Inflammatory macrophage treated with lipopolysaccharide for 1 hour (primary cell): ENCODE measurements at regions not wholly inside any gene's neighbourhood (a gene's known extent, or its start where the extent isn't known, plus 50 kb on each side); places are given as distances from the start of the nearest gene placed in this dataset.
"Not testable (repeated sequence)": the region's sequence is repeated elsewhere in the genome, so short reads cannot be mapped to it uniquely, and the experiment has no call there.

Source experiments
- DNase-seq, 2 donors: peaks; one replicate each; pipeline ENCODE4 v3.0.0-alpha.2; 2020 to 2022

DNA sequence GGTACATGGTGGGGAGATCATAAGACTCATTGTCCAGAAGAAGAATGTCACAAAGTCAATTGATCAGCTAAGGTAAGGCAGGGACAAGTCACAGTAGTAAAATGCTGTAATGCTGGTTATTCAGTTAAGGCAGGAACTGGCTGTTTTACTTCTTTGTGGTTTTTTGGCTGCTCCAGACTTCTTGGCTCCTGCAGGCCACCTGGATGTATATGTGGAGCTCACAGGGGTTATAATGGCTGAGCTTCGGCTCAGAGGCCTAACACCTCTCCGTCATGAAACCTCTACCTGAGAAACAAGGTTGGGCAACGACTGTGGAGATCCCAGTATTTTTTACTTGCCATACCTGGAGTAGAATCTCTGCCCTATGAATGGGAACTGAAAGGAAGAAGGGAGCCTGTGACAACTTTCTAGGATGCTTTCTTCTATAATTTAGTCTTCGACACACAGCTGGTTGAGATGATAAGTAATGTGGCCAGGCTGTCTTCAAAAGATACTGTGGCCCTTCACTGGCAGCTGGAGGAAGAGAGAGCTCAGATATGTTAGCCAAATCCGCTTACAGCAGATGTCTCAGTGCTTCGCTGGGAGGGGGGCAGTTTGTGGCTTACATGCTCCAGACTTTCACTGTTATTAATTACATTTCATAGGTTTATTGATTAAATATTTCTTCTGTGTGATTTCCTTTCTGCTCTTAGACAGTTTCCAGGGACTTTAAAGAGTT, 887.8 kb downstream of the IGSF11 start:
- DNase-seq: no peak

DNA sequence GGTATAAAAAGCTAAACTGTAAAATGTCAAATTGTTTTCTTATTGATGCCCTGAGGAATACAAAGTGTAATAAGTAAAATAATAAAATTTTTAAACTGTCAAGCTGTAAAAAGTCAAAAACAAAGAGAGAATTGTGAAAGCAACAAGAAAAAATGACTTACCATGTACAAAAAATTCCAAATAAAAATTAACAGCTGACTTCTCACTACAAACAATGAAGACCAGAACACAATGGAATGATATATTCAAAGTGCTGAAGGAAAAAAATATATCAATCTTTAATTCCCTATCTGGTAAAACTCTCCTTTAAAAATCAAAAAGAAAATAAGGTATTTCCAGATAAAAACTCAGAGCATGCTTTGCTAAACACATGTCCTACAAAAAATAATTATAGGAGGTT, 883.5 kb downstream of the IGSF11 start:
- no peak for DNase-seq

DNA sequence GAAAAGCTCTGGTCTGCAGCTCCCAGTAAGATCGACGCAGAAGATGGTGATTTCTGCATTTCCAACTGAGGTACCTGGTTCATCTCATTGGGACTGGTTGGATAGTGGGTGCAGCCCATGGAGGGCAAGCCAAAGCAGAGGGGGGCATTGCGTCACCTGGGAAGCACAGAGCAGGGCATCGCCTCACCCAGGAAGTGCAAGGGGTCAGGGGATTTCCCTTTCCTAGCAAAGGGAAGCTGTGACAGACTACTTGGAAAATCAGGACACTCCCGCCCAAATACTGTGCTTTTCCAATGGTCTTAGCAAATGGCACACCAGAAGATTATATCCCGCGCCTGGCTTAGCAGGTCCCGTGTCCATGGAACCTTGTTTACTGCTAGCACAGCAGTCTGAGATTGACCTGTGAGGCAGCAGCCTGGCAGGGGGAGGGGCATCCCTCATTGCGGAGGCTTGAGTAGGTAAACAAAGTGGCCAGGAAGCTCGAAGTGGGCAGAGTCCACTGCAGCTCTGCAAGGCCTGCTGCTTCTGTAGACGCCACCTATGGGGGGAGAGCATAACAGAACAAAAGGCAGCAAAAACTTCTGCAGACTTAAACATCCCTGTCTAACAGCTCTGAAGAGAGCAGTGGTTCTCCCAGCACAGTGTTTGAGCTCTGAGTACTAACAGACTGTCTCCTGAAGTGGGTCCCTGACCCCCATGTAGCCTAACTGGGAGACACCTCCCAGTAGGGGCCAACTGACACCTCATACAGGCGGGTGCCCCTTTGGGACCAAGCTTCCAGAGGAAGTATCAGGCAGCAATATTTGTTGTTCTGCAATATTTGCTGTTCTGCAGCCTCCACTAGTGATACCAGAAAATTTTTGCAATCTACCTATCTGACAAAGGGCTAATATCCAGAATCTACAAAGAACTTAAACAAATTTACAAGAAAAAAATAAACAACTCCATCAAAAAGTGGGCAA, 871.7 kb downstream of the IGSF11 start:
- DNase-seq: not testable (repeated sequence)

GRCh38 chr3:118165413-118165812, 869.2 kb downstream of the IGSF11 start:
- no peak for DNase-seq

DNA sequence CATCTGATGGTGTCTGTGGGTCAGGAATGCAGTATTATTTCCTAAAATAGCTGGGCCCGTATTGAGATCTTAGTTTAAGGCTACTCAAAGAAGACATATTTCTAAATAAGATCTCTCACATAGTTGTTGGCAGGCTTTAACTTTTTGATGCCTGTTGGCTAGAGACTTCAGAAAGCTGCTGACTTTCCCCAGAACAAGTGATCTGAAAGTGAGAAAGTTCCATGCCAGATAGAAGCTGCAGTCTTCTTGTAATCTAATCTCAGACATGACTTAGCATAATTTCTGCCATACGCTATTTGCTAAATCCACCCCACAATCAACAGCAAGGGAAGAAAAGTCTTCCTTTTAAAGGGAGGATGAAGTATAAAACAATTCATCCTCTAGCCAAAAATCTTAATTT, 867.1 kb downstream of the IGSF11 start:
- no peak for DNase-seq

- no peak for DNase-seq
These were observed 866.5 kb downstream of the IGSF11 start for GRCh38 chr3:118168175-118168574.

DNA sequence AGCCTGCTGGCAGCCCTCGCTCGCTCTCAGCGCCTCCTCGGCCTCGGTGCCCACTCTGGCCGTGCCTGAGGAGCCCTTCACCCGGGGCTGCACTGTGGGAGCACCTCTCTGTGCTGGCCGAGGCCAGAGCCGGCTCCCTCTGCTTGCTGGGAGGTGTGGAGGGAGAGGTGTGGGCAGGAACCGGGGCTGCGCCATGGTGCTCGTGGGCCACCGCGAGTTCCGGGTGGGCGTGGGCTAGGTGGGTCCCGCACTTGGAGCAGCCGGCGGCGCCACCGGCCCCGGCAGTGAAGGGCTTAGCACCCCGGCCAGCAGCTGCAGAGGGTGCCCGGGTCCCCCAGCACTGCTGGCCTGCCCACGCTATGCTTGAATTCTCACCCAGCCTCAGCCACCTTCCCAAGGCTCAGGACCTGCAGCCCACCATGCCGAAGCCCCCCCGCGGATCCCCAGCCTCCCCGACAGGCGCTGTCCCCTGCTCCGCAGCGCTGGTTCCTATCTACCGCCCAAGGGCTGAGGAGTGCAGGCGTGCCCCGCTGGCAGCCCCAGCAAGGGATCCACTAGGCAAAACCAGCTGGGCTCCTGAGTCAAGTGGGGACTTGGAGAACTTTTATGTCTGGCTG, 863.3 kb downstream of the IGSF11 start:
- DNase-seq: no peak

- DNase-seq: no peak
These were observed 853.8 kb downstream of the IGSF11 start for GRCh38 chr3:118180853-118181252.

DNA sequence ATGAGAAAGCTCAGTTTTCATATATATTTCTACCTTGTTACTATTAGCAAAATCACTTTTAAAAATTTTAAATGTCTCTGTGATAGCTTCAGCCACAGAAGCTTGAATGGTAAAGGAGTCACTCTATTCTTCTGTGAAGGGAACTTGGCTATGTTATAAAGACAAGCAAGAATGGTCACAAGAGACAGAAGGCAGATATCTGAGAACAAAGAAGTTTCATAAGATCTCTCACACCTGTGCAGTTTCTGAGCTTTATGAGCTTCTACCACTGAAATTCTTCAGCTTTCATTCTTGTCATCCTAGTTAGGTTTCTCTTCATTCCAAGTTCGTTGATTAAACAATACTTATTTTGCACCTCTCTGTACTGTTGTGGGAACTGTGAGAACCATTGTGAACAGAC, 853.4 kb downstream of the IGSF11 start:
- DNase-seq: no peak

DNA sequence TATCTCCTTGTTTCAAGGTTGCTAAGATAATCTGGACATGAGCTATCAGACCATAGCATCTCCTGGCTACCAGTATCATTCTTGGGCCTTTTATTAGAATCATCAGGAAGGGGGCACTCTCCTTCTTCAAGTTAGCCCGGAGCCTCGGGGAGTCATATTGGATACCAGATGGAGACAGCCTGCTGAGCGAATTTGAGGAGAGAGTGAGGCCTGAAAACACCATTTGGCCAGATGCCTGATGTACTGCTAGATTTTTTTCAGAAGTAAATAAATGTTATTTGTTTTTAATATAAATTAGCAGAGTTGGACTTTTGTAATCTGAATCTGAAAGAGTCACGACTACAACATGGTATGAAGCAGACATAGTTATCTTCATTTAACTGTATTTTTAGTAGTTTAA, 848.6 kb downstream of the IGSF11 start:
- DNase-seq: no peak

DNA sequence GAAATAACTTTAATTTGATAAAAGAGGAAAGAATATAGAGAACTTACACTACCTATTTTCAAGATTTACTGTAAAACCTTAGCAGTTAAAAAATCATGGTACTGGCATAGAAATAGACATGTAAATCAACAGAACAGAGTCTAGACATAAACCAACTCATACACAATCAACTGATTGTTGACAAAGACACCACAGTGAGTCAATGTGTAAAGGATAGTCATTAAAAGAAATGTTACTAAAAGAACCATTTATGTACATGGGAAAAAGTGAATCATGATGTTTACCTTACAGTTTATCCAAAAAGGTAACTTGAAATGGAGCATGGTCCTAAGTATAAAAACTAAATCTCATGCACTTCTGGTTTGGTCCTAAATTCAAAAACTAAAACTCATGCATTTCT, 847.4 kb downstream of the IGSF11 start:
- DNase-seq: no peak

GRCh38 chr3:118196183-118196582, 838.5 kb downstream of the IGSF11 start:
- DNase-seq: no peak

DNA sequence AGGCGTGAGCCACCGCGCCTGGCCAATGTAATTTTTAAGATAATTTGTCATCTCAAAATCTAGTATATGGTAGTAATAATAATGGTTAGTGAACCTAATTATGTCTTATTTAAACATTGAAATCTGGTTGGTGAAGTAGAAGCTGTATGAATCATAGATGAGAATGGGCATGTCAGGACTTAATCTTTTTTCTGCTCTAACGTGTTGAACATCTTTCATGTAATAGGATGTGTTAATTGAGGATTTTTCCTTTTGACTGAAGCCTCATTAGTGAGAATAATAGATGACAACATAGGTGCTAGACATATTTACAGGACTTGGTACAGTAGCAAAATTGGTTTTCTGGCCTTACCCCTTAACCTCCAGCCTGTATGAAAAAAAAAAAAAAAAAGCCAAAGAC, 835.6 kb downstream of the IGSF11 start:
- no peak for DNase-seq

GRCh38 chr3:118204052-118204656, 830.5 kb downstream of the IGSF11 start:
- no peak for DNase-seq

DNA sequence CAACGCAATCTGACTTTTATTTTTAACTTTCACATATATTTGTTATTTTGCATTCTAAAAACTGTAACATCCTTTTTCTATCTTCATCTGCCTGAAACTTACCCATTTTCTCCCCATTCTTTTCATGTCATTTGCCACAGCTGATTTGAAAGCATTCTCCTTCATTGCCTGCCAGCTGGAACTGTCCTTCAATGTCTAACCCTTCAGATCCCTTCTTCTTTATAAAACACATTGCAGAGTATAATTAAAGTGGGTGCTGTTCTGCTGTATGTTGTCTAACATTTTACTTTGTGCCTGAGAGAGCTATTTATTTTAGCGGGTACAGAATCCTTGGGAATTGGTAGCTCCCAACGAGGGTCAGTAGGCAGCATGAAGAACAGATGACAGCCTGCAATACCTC, 827.4 kb downstream of the IGSF11 start:
- no peak for DNase-seq

- no peak for DNase-seq
These were observed 826.0 kb downstream of the IGSF11 start for GRCh38 chr3:118208642-118209041.

GRCh38 chr3:118213892-118214291, 820.8 kb downstream of the IGSF11 start:
- no peak for DNase-seq

DNA sequence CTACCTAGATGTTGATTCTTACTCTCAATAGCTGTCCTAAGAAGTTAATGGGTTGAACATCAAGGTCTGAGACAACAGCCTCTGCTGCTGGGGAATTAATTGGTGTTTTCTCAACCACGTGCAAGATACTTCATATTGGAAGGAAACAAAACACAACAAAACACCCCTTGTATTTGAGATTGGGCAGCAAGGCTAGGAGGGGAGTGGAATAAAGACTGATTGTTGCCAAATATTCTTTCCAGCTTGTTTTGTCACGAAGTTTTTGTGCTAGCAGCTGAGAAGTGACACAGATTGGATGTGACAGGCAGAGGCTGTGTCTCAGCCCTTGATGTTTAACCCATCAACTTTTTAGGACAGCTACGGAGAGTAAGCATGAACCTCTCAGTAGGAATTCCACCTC, 808.4 kb downstream of the IGSF11 start:
- DNase-seq: no peak

GRCh38 chr3:118227191-118227590, 807.5 kb downstream of the IGSF11 start:
- DNase-seq: no peak

- DNase-seq: no peak
These were observed 806.5 kb downstream of the IGSF11 start for GRCh38 chr3:118228151-118228550.

GRCh38 chr3:118229196-118229595, 805.5 kb downstream of the IGSF11 start:
- no peak for DNase-seq

- DNase-seq: no peak
These were observed 803.1 kb downstream of the IGSF11 start for GRCh38 chr3:118231578-118231977.

DNA sequence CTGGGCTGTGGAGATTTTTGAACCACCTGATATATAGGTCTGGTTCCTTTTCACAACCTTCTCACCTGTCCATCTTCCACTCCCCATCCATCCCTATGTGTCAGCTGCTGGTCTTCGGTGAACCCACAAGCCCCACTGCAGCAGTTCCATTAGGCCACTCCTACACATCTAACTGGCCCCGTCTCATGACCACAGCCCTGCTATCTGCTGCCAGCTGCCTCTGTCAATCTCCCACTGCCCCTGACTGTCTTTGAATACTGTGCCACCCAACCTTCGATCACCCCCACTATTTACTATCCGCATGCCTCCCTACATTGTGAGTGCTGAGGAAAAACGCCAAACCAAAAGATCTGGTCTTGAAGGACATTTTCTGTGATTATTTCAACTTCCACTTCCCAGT, 795.4 kb downstream of the IGSF11 start:
- DNase-seq: no peak
